H1 (cell line): ENCODE measurements at regions not wholly inside any gene's neighbourhood (a gene's known extent, or its start where the extent isn't known, plus 50 kb on each side); places are given as distances from the start of the nearest gene placed in this dataset.

Experiments
- BRCA1 ChIP-seq: IDR thresholded peaks from 2 replicates; pipeline ENCODE4 v1.6.1; 2012; ENCODE audit warnings: low read depth, low read length, improper control_type of control experiment

GRCh38 chr7:35483568-35483967, 211.4 kb downstream of the HERPUD2 start (continued):
- no peak for TF ChIP-seq BRCA1
